ENCODE measurements at regions not wholly inside any gene's neighbourhood (a gene's known extent, or its start where the extent isn't known, plus 50 kb on each side); places are given as distances from the start of the nearest gene placed in this dataset.

DNA sequence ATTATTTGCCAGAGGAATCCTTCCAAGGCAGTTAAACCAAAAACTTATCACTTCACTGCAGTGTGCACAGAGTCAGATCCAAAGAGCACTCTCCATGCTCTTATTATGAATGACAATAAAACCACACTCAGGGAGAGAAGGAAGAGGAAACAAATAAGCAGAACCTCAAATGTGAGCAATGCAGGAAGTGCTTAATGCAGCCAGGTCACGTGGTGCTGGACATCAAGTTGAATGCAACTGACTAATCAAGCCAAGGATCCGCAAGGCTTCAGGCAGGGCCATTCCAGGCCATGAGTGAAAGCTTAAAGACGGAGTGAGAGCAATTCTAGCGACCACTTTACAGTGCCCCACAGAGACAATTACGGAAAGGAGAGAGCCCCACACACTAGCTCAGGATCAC, 230.4 kb upstream of the PUM3 start:
- no peak overlapping the region for H3K27ac ChIP-seq
- DNase-seq (no peak), ATAC-seq (no peak)
- H3K4me3 ChIP-seq = no peak overlapping the region
- peaks cover 4% of the 10 kb centered on the region for H3K9me3 ChIP-seq
- H3K4me1 ChIP-seq = no peaks in the 10 kb centered on the region
- intact Hi-C loops (cut with DNase I) = no loop called here
- no peaks in the 10 kb centered on the region for H3K36me3 ChIP-seq
- TF ChIP-seq CTCF (IDR thresholded peaks at IDR 0.05) = no peak
- no peaks in the 10 kb centered on the region for H3K27me3 ChIP-seq (ENCODE audit: low read depth)

- no peak overlapping the region for H3K4me3 ChIP-seq
- H3K4me1 ChIP-seq = no peaks in the 10 kb centered on the region
- no peaks in the 10 kb centered on the region for H3K27me3 ChIP-seq (ENCODE audit: low read depth)
- ATAC-seq = no peak
- DNase-seq = no peak
- TF ChIP-seq CTCF (IDR thresholded peaks at IDR 0.05) = no peak
- H3K36me3 ChIP-seq = no peaks in the 10 kb centered on the region
- no peak overlapping the region for H3K27ac ChIP-seq
- intact Hi-C loops (cut with DNase I) = no loop called here
- H3K9me3 ChIP-seq = peaks cover 4% of the 10 kb centered on the region
These were observed 222.7 kb upstream of the PUM3 start for GRCh38 chr9:3066591-3066990.

DNA sequence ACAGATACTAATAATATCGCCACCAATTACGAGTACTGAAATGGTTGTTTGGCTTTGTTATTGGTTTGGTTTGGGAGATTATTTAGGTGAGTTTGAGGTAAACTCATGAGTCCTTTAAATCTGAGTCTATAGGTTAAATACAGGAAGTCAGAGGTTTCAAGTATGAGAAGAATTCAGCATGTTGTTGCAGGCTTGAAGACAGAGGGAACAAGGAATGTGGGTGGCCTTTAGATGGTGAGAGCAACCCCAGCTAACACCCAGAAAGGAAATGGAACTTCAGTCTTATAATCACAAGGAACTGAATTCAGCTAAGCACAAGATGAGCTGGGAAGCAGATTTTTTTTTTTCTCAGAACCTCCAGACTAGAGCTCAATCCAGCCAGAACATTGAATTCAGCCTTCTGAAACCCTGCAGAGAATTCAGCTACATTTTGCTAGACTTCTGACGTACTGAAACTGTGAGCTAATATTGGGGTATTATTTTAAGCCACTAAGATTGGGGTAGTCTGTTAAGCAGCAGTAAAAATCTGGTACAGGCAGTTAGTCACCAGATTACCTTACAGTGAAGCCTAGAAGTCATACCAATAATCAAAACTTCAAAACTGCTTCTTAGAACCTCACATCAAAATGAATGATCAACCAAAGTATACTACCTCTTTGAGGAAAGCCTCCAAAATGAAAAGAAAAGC, 216.0 kb upstream of the PUM3 start:
- no peak for TF ChIP-seq CTCF (IDR thresholded peaks at IDR 0.05)
- no peak for ATAC-seq
- Histone ChIP-seq H3K27ac (no peak overlapping the region), H3K4me3 (no peak overlapping the region), H3K9me3 (no peaks in the 10 kb centered on the region), H3K4me1 (no peaks in the 10 kb centered on the region), H3K36me3 (no peaks in the 10 kb centered on the region), H3K27me3 (ENCODE audit: low read depth) (no peaks in the 10 kb centered on the region)
- intact Hi-C loops (cut with DNase I) = no loop called here
- no peak for DNase-seq

DNA sequence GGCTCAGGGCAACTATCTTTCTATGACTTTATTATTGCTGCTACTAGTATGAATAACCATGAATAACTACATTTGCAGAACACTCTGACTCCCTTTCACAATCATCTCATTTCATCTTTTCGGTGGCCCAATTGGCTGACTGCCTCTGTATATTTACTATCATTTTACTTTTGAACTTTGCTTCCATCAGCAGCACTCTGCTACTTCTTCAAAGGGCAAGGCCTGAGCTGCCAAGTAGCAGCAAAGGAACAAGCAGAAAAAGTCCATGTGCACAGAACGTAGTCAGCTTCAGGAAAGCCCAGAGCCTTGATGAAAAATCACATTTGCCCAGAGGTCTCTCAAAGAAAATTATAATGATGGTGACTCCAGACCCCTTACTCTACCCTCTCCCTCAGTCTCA, 214.5 kb upstream of the PUM3 start:
- DNase-seq = no peak
- no peak for ATAC-seq
- no peak for TF ChIP-seq CTCF (IDR thresholded peaks at IDR 0.05)
- H3K27ac ChIP-seq = no peak overlapping the region
- no peaks in the 10 kb centered on the region for H3K27me3 ChIP-seq (ENCODE audit: low read depth)
- intact Hi-C loops (cut with DNase I) = no loop called here
- H3K9me3 ChIP-seq = no peaks in the 10 kb centered on the region
- no peak overlapping the region for H3K4me3 ChIP-seq
- H3K4me1 ChIP-seq = no peaks in the 10 kb centered on the region
- H3K36me3 ChIP-seq = no peaks in the 10 kb centered on the region

DNA sequence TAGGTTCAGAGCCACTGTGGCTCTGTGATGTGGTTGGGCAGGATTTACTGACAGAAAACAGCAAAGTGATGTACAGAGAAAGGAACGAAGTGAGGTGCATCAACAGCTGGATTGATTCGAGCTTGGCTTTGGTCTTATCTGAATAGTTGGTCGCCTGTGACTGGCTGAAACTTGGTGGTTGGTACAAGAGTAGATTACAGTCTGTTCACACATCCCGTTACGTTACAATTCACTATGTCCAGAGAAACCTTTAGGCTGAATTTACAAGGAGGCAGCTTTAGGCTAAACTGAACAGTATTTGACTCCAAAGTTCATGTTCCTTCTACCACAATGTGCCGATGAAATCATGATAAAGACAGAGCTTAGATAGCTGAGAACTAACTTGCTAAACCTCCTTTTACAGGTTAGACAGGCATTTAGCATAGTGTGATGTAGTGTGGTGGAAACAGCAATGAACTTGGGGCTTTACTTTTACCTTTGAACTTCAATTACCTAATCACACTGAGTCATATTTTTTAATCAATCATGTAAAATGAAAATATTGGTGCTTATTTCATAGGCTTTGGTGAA, 210.2 kb upstream of the PUM3 start:
- DNase-seq (no peak), ATAC-seq (no peak)
- no peaks in the 10 kb centered on the region for H3K9me3 ChIP-seq
- no peak overlapping the region for H3K27ac ChIP-seq
- intact Hi-C loops (cut with DNase I) = no loop called here
- H3K36me3 ChIP-seq = no peaks in the 10 kb centered on the region
- no peaks in the 10 kb centered on the region for H3K27me3 ChIP-seq (ENCODE audit: low read depth)
- TF ChIP-seq CTCF (IDR thresholded peaks at IDR 0.05) = no peak
- H3K4me3 ChIP-seq = no peak overlapping the region
- H3K4me1 ChIP-seq = no peaks in the 10 kb centered on the region

Data from lower lobe of right lung (tissue), 2 donors.